MM.1S (cell line): ENCODE measurements at regions not wholly inside any gene's neighbourhood (a gene's known extent, or its start where the extent isn't known, plus 50 kb on each side); places are given as distances from the start of the nearest gene placed in this dataset.

ENCODE experiments used
- DNase-seq: peaks from one replicate; pipeline ENCODE4 v3.0.0-alpha.2; 2015
- H2AFZ ChIP-seq: fragments of 300-600 bp; sonication (generic); 2 replicates; pipeline ENCODE4 v1.6.0; 2016; ENCODE audit warnings: antibody characterized with exemption, low read length
- H3F3A ChIP-seq: fragments of 300-600 bp; sonication (generic); 2 replicates; pipeline ENCODE4 v1.6.1; 2016; ENCODE audit warnings: mild to moderate bottlenecking, antibody characterized with exemption, low read length, moderate library complexity, mixed read lengths; ENCODE audit not compliant: insufficient read depth
- H3K27ac ChIP-seq: fragments of 300-600 bp; sonication (generic); 2 replicates; pipeline ENCODE4 v1.5.1; 2016; ENCODE audit warnings: mild to moderate bottlenecking, low read length
- H3K27me3 ChIP-seq: fragments of 300-600 bp; sonication (generic); replicated peaks from 2 replicates; pipeline ENCODE4 v1.6.0; 2016; ENCODE audit warnings: low read length; ENCODE audit not compliant: insufficient read depth
- H3K36me3 ChIP-seq: fragments of 300-600 bp; sonication (generic); replicated peaks from 2 replicates; pipeline ENCODE4 v1.6.1; 2016; ENCODE audit warnings: mild to moderate bottlenecking, low read length, mixed read lengths; ENCODE audit not compliant: insufficient read depth
- H3K4me1 ChIP-seq: fragments of 300-600 bp; sonication (generic); 2 replicates; pipeline ENCODE4 v1.6.1; 2016; ENCODE audit warnings: low read length, mixed read lengths
- H3K4me2 ChIP-seq: fragments of 300-600 bp; sonication (generic); 2 replicates; pipeline ENCODE4 v1.6.0; 2016; ENCODE audit warnings: low read depth, low read length
- H3K4me3 ChIP-seq: fragments of 300-600 bp; sonication (generic); 2 replicates; pipeline ENCODE4 v1.5.1; 2016; ENCODE audit warnings: low read length, mixed read lengths
- H3K79me2 ChIP-seq: fragments of 300-600 bp; sonication (generic); 2 replicates; pipeline ENCODE4 v1.6.1; 2016; ENCODE audit warnings: mixed run types, low read length, mixed read lengths
- H3K9ac ChIP-seq: fragments of 300-600 bp; sonication (generic); 2 replicates; pipeline ENCODE4 v1.6.1; 2016; ENCODE audit warnings: low read length, mixed read lengths
- H3K9me2 ChIP-seq: fragments of 300-600 bp; sonication (generic); replicated peaks from 2 replicates; pipeline ENCODE4 v1.6.1; 2016; ENCODE audit warnings: mild to moderate bottlenecking, low read length, mixed read lengths; ENCODE audit not compliant: insufficient read depth
- H3K9me3 ChIP-seq: fragments of 300-600 bp; sonication (generic); replicated peaks from 2 replicates; pipeline ENCODE4 v1.6.1; 2016; ENCODE audit warnings: mild to moderate bottlenecking, low read length, mixed read lengths; ENCODE audit not compliant: insufficient read depth
- H4K20me1 ChIP-seq: fragments of 300-600 bp; sonication (generic); 2 replicates; pipeline ENCODE4 v1.6.1; 2016; ENCODE audit warnings: mild to moderate bottlenecking, low read length, moderate library complexity, mixed read lengths; ENCODE audit not compliant: insufficient read depth
- EZH2 ChIP-seq: fragments of 300-600 bp; sonication (generic); optimal IDR thresholded peaks from 2 replicates; pipeline ENCODE3; 2017; ENCODE audit warnings: low read depth, mild to moderate bottlenecking, antibody characterized with exemption, low read length, mixed read lengths
- EZH2phosphoT487 ChIP-seq: fragments of 300-600 bp; sonication (generic); IDR thresholded peaks from 2 replicates; pipeline ENCODE4 v1.6.1; 2018; ENCODE audit warnings: antibody characterized with exemption, low read length
- TF ChIP-seq, protein P1 (sequence below): fragments of 300-600 bp; sonication (generic); IDR thresholded peaks from 2 replicates; pipeline ENCODE4 v1.5.1; 2016; ENCODE audit warnings: antibody characterized with exemption, low read length, mixed read lengths

DNA sequence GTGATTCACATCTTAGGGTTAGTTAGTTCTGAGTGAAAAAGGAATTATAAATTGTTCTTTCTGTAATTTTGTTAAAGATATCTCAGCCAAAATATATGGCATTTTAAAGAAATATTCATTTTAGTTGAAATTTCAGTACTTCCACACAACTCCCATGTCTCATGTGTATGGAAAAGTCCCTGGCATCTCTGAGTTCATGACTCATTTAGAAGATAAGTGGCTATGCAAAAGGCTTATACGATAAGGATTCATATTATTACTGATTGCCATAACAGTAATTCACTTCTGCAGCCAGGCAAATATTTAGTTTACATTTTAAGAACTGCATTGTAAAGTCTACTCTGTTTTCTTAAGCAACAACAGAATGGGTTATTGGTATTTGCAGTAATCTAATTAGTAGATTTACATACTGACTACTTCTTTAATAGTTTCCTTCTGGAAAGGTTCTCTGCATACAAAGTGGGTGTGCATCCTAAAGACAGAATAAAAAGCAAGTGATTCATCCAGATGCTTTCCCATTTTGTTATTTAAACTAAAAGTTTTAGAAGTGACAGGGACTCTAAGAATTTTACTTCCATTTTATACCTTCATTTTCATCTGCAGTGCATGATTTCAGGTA, 682.4 kb upstream of the PABPC4L start:
- no peak overlapping the region for H3K9ac ChIP-seq
- no peaks in the 10 kb centered on the region for H3K4me1 ChIP-seq
- TF ChIP-seq EZH2: no peak
- TF ChIP-seq, protein P1, sequence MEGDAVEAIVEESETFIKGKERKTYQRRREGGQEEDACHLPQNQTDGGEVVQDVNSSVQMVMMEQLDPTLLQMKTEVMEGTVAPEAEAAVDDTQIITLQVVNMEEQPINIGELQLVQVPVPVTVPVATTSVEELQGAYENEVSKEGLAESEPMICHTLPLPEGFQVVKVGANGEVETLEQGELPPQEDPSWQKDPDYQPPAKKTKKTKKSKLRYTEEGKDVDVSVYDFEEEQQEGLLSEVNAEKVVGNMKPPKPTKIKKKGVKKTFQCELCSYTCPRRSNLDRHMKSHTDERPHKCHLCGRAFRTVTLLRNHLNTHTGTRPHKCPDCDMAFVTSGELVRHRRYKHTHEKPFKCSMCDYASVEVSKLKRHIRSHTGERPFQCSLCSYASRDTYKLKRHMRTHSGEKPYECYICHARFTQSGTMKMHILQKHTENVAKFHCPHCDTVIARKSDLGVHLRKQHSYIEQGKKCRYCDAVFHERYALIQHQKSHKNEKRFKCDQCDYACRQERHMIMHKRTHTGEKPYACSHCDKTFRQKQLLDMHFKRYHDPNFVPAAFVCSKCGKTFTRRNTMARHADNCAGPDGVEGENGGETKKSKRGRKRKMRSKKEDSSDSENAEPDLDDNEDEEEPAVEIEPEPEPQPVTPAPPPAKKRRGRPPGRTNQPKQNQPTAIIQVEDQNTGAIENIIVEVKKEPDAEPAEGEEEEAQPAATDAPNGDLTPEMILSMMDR: no peak
- no peak for TF ChIP-seq EZH2phosphoT487
- H3K9me2 ChIP-seq: no peaks in the 10 kb centered on the region
- H3K4me3 ChIP-seq: no peak overlapping the region
- DNase-seq: no peak
- H3K79me2 ChIP-seq: no peaks in the 10 kb centered on the region
- H3K27me3 ChIP-seq: no peaks in the 10 kb centered on the region
- H3K36me3 ChIP-seq: no peaks in the 10 kb centered on the region
- H3F3A ChIP-seq: no peaks in the 10 kb centered on the region
- H3K9me3 ChIP-seq: no peaks in the 10 kb centered on the region
- H4K20me1 ChIP-seq: no peaks in the 10 kb centered on the region
- no peak overlapping the region for H3K4me2 ChIP-seq
- H3K27ac ChIP-seq: no peak overlapping the region
- H2AFZ ChIP-seq: no peak overlapping the region

- H3K36me3 ChIP-seq: no peaks in the 10 kb centered on the region
- H3K4me3 ChIP-seq: no peak overlapping the region
- H3K27me3 ChIP-seq: no peaks in the 10 kb centered on the region
- H3K4me2 ChIP-seq: no peak overlapping the region
- no peak overlapping the region for H3K27ac ChIP-seq
- TF ChIP-seq EZH2: no peak
- no peak for TF ChIP-seq EZH2phosphoT487
- TF ChIP-seq, protein P1: no peak
- H3K9me2 ChIP-seq: no peaks in the 10 kb centered on the region
- no peaks in the 10 kb centered on the region for H3K4me1 ChIP-seq
- H4K20me1 ChIP-seq: no peaks in the 10 kb centered on the region
- H3F3A ChIP-seq: no peaks in the 10 kb centered on the region
- H3K79me2 ChIP-seq: no peaks in the 10 kb centered on the region
- no peaks in the 10 kb centered on the region for H3K9me3 ChIP-seq
- no peak overlapping the region for H2AFZ ChIP-seq
- DNase-seq: no peak
- H3K9ac ChIP-seq: no peak overlapping the region
Measured at GRCh38 chr4:134879019-134879418, 677.4 kb upstream of the PABPC4L start.

- Histone ChIP-seq H3K4me2 (no peak overlapping the region), H3K9me3 (no peaks in the 10 kb centered on the region), H3K27me3 (no peaks in the 10 kb centered on the region), H3K4me3 (no peak overlapping the region), H3K27ac (no peak overlapping the region), H3K9ac (no peak overlapping the region), H2AFZ (no peak overlapping the region), H4K20me1 (no peaks in the 10 kb centered on the region), H3K79me2 (no peaks in the 10 kb centered on the region), H3K4me1 (no peaks in the 10 kb centered on the region), H3K36me3 (no peaks in the 10 kb centered on the region), H3F3A (no peaks in the 10 kb centered on the region), H3K9me2 (no peaks in the 10 kb centered on the region)
- TF ChIP-seq EZH2 (no peak), EZH2phosphoT487 (no peak)
- TF ChIP-seq, protein P1: no peak
- DNase-seq: no peak
Measured at GRCh38 chr4:134867027-134867426, 665.4 kb upstream of the PABPC4L start.
